Choroid plexus epithelial cell (primary cell): ENCODE measurements at regions not wholly inside any gene's neighbourhood (a gene's known extent, or its start where the extent isn't known, plus 50 kb on each side); places are given as distances from the start of the nearest gene placed in this dataset.
"Not testable (repeated sequence)": the region's sequence is repeated elsewhere in the genome, so short reads cannot be mapped to it uniquely, and the experiment has no call there.

Experiments
- DNase-seq: peaks from one replicate; pipeline ENCODE4 v3.0.0-alpha.2; 2010; ENCODE audit warnings: low read depth
- H3K4me3 ChIP-seq: 2 replicates; pipeline ENCODE4 v1.5.1; 2011; ENCODE audit warnings: low read depth, mild to moderate bottlenecking, control low read depth, low read length, moderate library complexity
- TF ChIP-seq, protein P1 (sequence below): conservative IDR thresholded peaks from 2 replicates; pipeline ENCODE4 v1.5.1; 2011; ENCODE audit warnings: low read depth, mild to moderate bottlenecking, control low read depth, inconsistent platforms, low read length, moderate library complexity

DNA sequence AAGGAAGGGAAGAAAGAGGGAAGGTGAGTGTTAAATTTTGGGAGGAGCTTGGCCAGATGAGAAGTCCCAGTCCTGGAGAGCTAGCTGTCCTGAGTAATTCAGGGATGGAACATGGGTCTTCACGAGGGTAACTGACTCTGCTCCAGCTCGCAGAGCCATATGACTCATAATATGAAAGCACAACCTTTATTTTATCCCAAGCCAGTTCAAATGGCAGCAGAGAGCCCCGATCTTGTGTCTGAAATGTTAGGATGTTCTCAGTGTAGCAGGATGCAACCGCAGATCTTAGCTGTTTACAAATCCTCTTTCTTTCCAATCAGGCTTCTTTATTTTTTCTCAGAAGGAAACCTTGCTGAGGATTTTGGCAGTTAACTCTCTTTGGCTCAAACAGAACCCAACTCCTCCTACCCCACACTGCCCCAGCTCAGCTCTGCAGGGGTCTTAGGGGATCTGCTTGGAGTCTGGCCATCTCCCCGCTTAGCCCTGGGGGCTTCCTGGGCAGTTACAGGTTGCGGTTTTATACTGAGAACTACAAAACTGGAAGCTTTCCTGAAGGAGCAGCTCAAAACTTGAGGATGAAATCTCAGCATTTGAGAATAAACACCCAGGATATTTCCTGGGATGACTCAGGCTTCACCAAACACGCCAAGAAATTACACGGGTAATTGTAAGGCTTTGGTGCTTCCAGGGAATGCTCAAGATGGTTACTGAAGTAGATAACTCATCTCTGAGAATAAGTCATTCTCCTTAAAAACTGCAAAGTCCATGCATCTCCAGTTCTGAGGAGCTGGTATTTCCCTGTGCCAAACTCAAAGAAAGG is 92.5 kb downstream of the VCPKMT start:
- DNase-seq = peak; percentile 68
- TF ChIP-seq, protein P1, sequence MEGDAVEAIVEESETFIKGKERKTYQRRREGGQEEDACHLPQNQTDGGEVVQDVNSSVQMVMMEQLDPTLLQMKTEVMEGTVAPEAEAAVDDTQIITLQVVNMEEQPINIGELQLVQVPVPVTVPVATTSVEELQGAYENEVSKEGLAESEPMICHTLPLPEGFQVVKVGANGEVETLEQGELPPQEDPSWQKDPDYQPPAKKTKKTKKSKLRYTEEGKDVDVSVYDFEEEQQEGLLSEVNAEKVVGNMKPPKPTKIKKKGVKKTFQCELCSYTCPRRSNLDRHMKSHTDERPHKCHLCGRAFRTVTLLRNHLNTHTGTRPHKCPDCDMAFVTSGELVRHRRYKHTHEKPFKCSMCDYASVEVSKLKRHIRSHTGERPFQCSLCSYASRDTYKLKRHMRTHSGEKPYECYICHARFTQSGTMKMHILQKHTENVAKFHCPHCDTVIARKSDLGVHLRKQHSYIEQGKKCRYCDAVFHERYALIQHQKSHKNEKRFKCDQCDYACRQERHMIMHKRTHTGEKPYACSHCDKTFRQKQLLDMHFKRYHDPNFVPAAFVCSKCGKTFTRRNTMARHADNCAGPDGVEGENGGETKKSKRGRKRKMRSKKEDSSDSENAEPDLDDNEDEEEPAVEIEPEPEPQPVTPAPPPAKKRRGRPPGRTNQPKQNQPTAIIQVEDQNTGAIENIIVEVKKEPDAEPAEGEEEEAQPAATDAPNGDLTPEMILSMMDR = no peak
- peak overlapping the region; percentile 6 for H3K4me3 ChIP-seq

DNA sequence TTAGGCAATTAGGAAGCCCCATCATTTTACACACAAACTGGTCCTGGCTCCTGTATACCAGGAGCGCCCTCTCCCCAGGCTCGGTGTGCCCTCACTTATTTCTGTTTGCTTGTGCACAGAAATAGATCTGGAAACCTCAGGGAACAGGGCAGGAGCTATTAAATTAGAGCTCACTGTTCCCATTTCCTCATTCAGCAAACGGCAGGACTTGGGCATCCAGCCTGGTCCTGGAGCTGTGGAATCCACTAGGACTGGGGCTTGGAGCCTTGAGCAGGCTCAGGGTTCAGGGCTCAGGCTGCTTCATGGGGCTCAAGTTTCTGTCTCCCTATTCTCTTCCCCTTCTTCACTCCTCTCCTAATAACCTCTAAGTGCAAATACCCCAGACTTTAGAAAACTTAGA is 91.3 kb downstream of the VCPKMT start:
- TF ChIP-seq, protein P1 = no peak
- no peak for DNase-seq
- no peak overlapping the region for H3K4me3 ChIP-seq

DNA sequence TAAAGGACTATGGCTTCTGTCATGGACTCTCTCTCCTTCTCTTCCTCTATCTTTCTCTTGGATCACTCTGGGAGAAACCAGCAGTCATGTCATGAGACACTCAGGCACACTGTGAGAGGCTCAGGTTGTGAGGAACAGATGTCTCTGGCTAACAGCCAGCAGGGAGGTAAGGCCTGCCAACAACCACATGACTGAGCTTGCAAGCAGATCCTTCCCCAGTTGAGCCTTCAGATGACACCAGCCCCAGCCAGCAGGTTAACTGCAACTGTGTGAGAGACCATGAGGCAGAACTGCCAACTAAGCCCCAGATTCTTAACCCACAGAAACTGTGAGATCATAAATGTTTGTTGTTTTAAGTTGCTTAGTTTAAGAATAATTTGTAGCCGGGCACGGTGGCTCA is 90.6 kb downstream of the VCPKMT start:
- H3K4me3 ChIP-seq = no peak overlapping the region
- peak; percentile 66 for DNase-seq
- TF ChIP-seq, protein P1 = no peak

DNA sequence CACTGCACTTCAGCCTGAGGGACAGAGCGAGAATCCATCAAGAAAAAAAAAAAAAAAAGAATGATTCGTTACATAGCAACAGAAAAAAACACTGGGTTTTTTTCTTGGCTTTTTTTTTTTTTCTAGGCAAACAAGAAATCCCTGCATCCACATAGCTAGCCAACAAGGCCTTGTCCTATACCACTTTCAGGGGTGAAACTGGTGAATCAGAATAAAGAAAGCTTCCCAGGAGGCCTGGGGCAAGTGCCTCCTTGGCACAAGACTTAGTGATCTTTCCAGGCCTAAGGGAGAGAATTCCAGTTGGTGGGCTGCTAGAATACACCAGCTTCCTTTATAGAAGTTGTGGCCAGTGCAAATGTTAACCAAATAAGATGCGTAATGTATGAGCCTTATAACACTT is 90.0 kb downstream of the VCPKMT start:
- no peak overlapping the region for H3K4me3 ChIP-seq
- DNase-seq = no peak
- TF ChIP-seq, protein P1 = no peak

- no peak for DNase-seq
- TF ChIP-seq, protein P1 = no peak
- H3K4me3 ChIP-seq = no peak overlapping the region
These were observed 88.6 kb downstream of the VCPKMT start for GRCh38 chr14:50027816-50028215.

GRCh38 chr14:50028458-50028857 is 87.9 kb downstream of the VCPKMT start:
- TF ChIP-seq, protein P1 = no peak

GRCh38 chr14:50030036-50030435 is 86.3 kb downstream of the VCPKMT start:
- no peak for DNase-seq
- TF ChIP-seq, protein P1 = no peak
- no peak overlapping the region for H3K4me3 ChIP-seq

More at GRCh38 chr14:50028458-50028857, 87.9 kb downstream of the VCPKMT start:
- H3K4me3 ChIP-seq = no peak overlapping the region
- no peak for DNase-seq

GRCh38 chr14:50030911-50031310 is 85.5 kb downstream of the VCPKMT start:
- not testable (repeated sequence) for DNase-seq

More at GRCh38 chr14:50030911-50031310, 85.5 kb downstream of the VCPKMT start:
- H3K4me3 ChIP-seq = not testable (repeated sequence)
